HG02623 (cell line): ENCODE measurements at regions not wholly inside any gene's neighbourhood (a gene's known extent, or its start where the extent isn't known, plus 50 kb on each side); places are given as distances from the start of the nearest gene placed in this dataset.
"Not testable (repeated sequence)": the region's sequence is repeated elsewhere in the genome, so short reads cannot be mapped to it uniquely, and the experiment has no call there.

Experiments
- ATAC-seq: cut with Tn5 transposase; IDR thresholded peaks from one replicate; pipeline ENCODE4 v1.9.1; 2021; ENCODE audit warnings: moderate library complexity; ENCODE audit not compliant: unreplicated experiment

- ATAC-seq = no peak
Measured at GRCh38 chr11:90525962-90526361, 303.1 kb upstream of the CHORDC1 start.

DNA sequence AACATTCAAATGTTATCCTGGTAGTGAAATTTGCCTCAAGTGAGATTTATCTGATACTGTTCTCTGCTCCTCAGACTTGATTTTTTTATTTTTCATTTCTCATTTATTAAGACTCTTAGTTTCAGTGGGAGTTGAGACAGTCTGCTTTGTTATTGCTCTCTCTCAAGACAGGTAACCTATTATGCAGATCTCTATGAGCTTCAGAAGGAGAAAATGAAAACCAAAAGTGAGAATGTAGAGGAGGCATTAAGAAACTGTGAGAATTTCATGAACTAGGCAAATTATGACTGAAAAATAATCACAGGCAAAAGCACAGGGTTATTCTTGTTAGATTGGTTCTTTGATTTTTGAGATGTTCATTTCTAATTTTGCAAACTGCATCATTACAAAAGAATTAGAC, 290.0 kb upstream of the CHORDC1 start:
- peak; percentile 82 for ATAC-seq

DNA sequence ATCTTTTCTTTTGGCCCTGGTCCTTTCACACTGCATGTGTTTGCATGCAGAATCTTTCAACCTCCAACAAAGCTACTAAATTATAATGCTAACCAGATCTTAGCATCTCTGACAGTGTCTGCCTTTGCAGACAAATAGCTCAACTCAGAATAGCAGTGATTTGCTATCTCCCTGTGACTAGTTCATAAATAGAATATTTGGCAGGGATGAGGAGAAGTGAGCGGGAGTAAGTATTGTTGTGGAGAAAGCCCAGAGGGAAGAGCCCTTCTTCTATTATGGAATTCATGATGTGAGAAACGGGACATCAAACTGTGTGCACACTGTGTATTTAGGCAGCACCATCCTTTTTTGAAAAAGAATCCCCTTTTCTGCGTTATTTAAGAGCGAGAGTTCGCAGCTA, 288.0 kb upstream of the CHORDC1 start:
- ATAC-seq = no peak

DNA sequence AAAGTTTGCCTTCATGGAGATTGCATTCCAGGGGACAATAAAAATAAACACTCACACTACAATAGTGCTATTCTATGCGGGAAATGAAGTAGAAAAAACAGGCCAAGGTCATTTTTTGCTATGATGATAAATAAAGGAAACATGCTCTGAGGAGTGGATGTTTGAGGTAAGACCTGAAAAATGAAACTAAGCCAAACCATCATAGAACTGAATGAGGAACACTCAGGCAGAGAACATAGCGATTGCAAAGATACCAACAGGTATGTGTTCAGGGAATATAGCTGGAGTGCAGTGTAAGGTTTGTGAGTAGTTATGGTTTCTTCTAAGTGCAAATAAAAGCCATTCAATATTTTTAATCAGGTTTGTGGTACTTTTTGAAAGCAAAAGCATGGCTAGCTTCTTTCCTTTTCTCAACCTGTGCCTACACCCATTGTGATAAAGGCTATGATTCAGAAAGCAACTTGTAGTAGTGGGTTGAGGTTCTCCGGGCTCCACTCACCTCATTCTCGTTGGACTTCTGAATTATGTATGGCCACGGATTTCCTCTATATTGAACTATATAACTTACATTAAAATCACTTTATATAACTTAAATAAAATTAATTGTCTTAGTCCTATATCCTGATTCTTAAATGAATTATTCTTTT, 278.2 kb upstream of the CHORDC1 start:
- no peak for ATAC-seq

GRCh38 chr11:90496722-90497121, 273.9 kb upstream of the CHORDC1 start:
- no peak for ATAC-seq

DNA sequence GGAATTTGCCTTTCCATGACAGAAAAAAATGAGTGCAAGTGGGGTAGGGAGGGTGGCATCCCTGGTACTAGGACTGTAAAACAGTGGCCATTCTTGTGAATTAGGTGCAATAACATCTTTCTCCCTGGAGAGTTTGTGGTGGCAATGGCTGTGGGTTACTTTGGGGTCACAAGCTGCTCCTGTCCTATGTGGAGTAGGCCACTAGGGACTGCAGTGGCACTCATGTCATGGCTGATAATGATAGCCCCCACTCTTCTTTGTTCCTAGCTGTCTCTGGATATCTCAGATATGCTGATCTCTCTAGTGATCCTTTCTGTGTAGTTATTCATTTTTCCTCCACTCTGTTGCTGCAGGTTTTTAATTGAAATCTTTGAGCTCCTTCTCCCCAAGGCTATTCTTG, 270.5 kb upstream of the CHORDC1 start:
- ATAC-seq = no peak

DNA sequence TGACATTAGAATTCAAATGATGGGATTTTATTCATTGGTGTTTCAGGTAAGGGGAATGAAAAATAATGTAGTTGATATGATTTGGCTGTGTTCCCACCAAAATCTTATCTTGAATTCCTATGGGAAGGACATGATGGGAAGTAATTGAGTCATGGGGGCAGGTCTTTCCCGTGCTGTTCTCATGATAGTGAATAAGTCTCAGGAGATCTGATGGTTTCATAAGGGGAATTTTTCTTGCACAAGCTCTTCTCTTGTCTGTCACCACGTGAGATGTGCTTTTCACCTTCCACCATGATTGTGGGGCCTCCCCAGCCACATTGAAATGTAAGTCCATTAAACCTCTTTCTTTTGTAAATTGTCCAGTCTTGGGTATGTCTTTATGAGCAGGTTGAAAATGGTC, 268.6 kb upstream of the CHORDC1 start:
- no peak for ATAC-seq

DNA sequence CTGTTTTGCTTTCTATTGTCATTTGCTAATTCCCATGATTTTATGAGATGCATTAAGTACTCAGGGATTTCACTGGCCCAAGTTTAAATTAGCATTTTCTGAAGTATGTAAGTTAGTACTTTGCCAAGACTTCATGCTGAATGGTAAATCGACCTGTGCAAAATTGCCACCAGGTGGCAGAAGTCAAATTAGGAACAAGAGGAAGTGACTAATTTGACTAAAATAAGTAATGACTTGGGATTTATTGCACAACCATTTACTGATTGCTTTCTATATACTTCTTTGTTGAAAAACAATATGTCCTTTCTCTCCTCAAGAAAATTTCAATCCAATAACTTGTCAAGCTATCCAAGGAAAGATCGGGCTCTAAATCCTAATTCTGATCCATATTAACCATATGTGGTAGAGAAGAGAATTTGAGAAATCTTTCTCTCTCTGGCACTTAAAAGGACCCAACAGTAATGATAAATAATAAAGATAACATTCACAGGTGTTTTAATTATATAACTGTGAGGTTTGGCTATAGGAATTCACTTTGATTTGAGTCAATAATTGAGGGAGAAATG, 253.7 kb upstream of the CHORDC1 start:
- peak; percentile 55 for ATAC-seq

- ATAC-seq = no peak
Measured at GRCh38 chr11:90468923-90469322, 246.1 kb upstream of the CHORDC1 start.

DNA sequence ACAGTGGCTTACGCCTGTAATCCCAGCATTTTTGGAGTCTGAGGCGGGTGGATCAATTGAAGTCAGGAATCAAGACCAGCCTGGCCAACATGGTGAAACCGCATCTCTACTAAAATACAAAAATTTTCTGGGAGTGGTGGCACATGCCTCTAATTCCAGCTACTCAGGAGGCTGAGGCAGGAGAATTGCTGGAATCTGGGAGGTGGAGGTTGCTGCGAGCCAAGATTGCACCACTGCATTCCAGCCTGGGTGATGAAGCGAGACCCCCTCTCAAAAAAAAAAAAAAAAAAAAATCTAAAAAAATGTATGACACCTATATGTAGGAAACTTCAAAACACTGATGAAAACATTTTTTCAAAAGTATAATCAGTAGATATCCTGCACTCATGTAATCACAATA, 242.7 kb upstream of the CHORDC1 start:
- no peak for ATAC-seq

DNA sequence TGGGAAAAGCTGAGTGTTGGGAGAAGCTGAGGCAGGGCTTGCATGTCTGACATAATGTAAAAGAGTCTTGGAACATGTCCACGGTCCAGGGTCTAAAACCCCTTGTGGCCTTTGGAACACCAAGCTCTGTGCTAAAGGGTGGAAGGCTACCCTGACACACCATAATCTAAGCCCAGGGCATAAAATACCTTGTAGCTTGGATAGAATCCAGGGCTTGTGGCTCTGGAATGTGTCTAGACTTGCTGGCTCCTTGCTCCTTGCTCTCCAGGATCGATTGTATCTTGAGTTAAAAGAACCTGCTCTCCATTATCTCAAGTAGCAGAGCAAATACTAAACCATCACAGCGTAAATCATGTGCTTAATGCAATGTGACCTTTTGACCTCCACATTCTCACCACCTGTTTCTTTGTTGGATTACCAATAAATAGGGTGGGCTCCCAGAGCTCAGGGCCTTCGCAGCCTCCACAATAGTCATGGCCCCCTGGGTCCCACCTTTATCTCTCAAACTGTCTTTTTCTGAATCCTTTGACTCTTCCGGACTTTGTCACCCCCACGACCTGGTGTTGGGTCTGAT, 232.6 kb upstream of the CHORDC1 start:
- not testable (repeated sequence) for ATAC-seq

DNA sequence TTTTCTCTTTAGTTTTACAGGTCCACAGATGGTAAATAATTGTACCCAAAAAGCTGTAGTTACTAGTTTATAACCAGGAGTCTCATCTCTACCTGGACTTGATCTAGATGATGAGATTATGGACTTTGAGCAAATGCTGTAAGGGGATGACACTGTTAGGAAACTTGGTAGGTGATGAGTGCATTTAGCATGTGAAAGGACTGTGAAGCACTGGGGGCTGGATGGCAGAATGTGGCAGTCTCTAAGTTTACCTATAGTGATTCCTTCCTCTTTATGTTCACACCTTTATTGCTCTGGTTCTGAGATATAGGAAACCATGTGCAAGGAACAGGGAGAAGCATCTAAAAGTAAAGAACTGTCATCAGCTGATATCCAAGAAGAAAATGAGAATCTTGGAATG, 230.7 kb upstream of the CHORDC1 start:
- no peak for ATAC-seq

GRCh38 chr11:90449606-90450005, 226.8 kb upstream of the CHORDC1 start:
- no peak for ATAC-seq

- ATAC-seq = no peak
Measured at GRCh38 chr11:90448256-90448655, 225.4 kb upstream of the CHORDC1 start.

- no peak for ATAC-seq
Measured at GRCh38 chr11:90447618-90448017, 224.8 kb upstream of the CHORDC1 start.

GRCh38 chr11:90446207-90446606, 223.4 kb upstream of the CHORDC1 start:
- no peak for ATAC-seq

- no peak for ATAC-seq
Measured at GRCh38 chr11:90438069-90438468, 215.2 kb upstream of the CHORDC1 start.

- ATAC-seq = no peak
Measured at GRCh38 chr11:90434858-90435257, 212.0 kb upstream of the CHORDC1 start.

- ATAC-seq = no peak
Measured at GRCh38 chr11:90428836-90429235, 206.0 kb upstream of the CHORDC1 start.

DNA sequence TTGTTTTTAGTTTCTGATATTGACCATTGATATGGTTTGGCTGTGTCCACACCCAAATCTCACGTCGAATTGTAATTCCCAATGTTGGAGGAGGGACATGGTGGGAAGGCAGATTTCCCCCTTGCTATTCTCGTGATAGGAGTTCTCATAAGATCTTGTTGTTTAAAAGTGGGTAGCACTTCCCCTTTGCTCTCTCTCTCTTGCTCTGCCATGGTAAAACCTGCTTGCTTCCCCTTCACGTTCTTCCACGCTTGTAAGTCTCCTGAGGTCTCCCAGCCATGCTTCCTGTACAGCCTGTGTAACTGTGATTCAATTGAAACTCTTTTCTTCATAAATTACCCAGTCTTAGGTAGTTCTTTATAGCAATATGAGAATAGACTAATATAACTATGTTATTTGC, 203.6 kb upstream of the CHORDC1 start:
- no peak for ATAC-seq

DNA sequence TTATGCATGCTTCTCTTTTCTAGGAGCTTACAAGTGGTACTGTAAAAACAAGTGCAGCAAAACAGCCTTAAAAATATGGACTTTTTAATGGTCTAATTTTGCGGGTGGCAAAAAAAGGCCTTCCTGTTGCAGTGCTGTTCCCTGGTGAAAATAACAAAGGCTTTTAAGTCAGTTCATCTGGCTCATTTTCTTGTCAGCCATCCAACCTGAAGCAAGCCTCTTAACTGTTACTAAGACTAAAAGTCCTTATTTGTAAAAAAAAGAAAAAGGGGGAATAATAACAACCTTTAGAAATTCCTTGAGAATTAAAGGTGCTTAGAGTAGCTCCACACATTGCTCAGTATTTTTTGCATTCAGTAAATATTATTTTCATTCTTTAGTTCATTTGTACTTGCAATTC, 200.5 kb upstream of the CHORDC1 start:
- no peak for ATAC-seq

- not testable (repeated sequence) for ATAC-seq
Measured at GRCh38 chr11:90422787-90423186, 199.9 kb upstream of the CHORDC1 start.

- no peak for ATAC-seq
Measured at GRCh38 chr11:90414221-90414620, 191.4 kb upstream of the CHORDC1 start.
